ENCODE measurements at regions not wholly inside any gene's neighbourhood (a gene's known extent, or its start where the extent isn't known, plus 50 kb on each side); places are given as distances from the start of the nearest gene placed in this dataset.

GRCh38 chr12:94813314-94813713, 163.0 kb upstream of the TMCC3 start:
- DNase-seq = no peak

GRCh38 chr12:94812345-94812744, 162.0 kb upstream of the TMCC3 start:
- DNase-seq = no peak

DNA sequence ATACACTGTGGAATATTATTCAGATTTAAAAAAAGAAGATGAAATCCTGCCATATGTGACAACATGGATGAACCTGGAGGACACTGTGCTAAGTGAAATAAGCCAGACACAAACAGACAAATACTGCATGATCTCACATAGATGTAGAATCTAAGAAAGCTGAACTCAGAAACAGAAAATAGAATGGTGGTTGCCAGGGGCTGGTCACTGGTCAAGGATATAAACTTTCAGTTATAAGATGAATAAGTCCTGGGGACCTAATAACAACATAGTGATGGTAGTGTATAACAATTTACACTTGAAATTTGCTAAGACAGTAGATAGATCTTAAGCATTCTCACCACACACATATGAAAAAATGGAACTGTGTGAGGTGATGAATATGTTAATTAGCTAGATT, 161.3 kb upstream of the TMCC3 start:
- DNase-seq = no peak

- no peak for DNase-seq
These were observed 157.6 kb upstream of the TMCC3 start for GRCh38 chr12:94807951-94808350.

GRCh38 chr12:94806617-94807016, 156.3 kb upstream of the TMCC3 start:
- no peak for DNase-seq

GRCh38 chr12:94805749-94806529, 155.6 kb upstream of the TMCC3 start:
- no peak for DNase-seq

DNA sequence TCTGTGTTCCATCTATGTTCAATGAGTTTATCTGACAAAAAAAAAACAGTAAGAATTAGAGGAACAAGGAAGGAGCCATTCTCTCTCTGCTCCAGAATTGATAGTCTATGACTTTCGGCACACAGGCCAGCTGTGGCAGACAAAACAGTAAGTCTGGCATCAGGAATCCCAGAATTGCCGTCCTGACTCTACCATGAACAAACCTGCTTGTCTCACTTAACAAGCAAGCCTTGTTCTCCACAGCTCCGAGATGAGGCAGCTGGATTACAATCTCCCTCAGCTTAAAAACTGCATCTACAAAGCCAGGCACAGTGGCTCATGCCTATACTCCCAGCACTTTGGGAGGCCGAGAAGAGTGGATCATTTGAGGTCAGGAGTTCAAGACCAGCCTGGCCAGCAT, 153.6 kb upstream of the TMCC3 start:
- DNase-seq = no peak

DNA sequence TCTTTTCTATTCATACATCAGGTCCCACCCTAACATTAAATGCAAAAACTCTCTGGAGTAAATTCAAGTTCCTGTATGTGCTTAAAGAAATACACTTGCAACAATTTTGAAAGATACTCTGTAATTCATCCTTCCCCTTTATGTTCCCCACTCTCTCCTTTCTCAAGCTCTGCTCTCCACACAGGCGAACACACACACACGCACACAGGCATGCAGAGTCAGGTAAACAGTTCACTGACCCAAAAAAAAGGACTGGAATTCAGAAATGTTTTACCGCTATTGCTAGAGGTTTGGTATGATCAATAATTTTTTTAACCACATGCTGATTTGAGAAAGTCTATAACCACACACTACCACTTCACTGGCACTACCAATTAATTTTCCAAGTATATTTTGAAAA, 152.4 kb upstream of the TMCC3 start:
- DNase-seq = no peak

GRCh38 chr12:94801745-94802144, 151.4 kb upstream of the TMCC3 start:
- DNase-seq = no peak

DNA sequence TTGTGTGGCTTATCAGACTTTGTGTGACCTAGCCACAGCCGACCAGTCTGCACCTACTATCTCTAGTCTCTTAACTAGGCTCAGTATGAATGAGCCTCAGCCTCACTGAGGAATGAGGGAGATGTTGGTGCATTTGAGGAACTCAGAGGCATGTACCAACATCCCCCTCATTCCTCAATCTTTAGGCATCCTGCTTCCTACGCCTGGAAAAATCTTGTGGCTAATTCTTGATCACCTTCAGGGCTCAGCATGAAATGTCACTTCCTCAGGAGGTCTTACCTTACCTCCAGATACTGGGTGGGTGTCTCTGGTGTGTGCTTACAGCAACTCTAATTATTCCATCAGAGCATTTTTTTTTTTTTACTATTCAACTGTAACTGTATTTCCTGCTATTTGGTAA, 148.8 kb upstream of the TMCC3 start:
- DNase-seq = no peak

DNA sequence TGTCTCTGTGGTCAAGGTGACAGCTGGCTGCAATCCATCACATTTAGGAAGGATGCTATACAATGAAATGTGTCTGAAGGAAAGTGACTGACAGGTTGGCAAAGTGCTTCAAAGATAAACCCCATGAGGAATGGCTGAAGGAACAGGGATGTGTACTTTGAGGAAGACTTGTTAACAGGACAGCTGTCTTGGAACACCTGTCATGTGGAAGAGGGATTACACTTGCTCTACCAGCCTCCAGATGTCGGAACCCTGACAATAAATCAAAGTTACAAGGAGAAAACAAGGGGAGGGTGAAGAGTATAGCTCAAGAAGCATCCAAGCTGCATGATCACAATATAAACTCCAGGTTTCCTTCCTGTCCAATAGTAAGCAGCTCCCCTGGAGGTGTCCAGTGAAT, 147.8 kb upstream of the TMCC3 start:
- no peak for DNase-seq

- no peak for DNase-seq
These were observed 145.2 kb upstream of the TMCC3 start for GRCh38 chr12:94795520-94795919.

DNA sequence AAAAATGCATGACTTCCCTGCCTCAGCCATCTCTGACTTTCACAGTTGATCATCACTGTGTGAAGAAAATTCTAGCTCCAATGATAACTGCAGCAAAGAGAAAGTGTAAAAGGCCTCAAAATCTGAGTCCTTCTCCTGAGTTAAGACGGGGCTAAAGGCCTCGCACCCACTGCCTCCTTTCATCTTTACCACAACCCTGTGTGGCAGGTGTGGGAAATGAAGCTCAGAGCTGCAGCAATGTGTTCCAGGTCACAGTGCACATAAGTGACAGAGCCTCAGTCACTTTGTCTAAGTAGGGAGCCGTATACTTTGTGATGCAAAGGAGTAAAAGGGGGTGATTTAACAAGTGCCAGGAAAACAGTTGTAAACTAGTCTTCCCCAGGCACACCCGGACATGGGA, 144.7 kb upstream of the TMCC3 start:
- no peak for DNase-seq

DNA sequence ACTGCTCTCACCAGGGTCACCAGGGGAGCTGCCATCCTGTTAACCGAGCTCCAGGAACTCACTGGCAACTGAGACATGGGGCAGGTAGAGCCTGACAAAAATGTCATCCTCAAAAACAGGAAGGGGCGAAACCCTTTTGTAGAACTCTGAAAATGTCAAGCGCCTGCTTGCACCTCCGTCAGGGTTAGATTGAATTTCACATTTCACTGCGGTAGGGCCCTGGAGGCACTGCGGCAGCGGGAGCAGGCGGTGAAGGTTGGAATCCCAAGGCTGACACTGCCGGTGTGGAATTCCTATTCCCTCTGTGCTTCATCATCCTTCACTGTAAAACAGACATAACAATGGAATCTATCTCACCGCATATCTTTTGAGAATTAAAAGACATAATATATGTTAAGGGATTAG, 142.8 kb upstream of the TMCC3 start:
- DNase-seq = no peak

- DNase-seq = no peak
These were observed 142.3 kb upstream of the TMCC3 start for GRCh38 chr12:94792693-94793092.

GRCh38 chr12:94791933-94792332, 141.6 kb upstream of the TMCC3 start:
- no peak for DNase-seq

DNA sequence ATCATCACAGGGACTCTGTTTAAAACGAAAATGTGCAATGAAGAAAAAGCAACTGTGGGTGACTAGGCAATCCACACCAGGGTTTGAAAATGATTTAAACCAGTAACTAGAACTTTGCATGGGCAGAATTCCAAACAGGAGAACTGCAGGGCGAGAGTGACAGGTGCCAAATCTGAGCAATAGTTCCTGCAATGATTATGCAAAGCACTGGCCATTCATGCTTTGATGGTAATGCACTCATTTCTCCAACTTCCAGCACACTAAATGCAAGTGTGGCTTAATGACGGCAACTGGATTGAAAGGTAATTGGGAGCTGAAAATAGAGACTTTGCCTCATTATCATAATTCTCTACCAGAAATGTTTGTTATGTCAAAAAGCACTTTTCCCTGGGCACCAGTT, 140.5 kb upstream of the TMCC3 start:
- no peak for DNase-seq

DNA sequence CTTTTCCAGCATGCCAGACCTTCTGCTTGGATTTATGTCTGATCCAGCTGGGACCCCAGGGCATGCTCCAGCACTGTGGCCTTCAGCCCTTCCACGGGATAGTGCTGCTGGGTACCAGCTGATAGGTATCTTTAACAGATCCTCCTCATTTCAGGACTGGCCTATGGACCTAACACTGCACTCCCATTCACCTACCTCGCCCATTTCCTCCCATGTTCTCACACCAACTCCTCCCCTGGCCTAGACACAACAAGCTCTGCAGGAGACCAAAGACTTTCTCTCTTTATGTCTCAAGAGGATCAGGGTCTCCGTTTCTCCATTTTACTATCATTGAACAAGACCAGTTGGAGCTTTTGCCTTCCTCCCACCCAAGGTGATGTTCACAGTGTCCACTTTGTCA, 140.0 kb upstream of the TMCC3 start:
- no peak for DNase-seq

- DNase-seq = no peak
These were observed 139.3 kb upstream of the TMCC3 start for GRCh38 chr12:94789510-94790225.

DNA sequence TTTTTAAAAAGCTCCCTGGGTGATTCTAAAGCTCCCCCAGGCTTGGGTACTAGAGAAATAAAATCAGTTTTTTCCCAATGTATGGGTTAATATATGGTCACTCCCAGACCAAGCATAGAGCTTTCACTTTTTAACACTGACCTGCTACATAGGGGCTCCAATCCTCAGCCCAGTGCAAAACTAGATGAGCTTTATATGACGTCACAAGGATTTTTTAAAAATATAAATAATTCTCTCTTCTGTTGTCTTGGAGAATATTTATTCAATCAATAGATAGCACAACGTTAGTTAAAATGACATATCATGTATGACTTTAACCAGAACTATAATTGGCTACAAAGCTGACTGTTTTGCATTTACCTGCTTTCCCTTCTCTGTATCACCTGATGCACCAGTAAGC, 137.9 kb upstream of the TMCC3 start:
- no peak for DNase-seq

DNA sequence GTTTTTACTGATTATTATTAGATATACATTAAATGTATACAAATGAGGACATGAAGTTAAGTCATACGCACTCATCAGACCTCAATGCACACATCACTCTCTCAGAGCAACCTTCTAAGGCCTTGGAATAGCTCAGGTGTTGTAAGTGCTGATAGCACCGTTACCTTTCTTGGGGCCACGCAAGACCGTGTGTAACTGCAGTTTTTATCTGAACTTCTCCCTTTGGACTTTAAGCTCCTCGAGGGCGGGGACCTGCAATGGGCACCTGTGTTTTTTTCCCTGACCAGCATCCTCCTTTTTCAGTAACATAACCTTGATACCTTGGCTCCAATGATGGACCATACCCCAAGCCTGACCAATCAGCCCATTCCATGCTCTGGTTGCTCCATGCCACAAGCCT, 136.5 kb upstream of the TMCC3 start:
- DNase-seq = no peak

DNA sequence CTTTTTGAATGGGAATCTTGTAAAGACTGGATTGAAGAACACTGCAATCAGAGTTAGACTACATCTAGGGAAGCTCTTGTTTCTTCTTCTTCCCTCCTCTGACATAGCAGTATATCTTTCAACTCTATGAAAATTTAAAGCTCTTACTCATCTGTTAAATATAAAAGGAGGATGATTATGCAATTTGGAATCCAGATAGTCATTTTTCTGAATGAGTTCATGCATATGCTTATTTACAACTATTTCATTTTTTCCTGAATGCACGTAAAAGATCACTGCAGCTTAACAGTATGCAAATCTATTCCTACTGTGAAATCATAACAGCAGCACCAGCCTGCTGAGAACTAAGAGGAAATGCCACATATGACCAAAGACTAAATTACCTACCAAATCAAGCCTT, 133.5 kb upstream of the TMCC3 start:
- DNase-seq = no peak

GRCh38 chr12:94783343-94783742, 133.0 kb upstream of the TMCC3 start:
- DNase-seq = no peak

GRCh38 chr12:94781835-94782234, 131.5 kb upstream of the TMCC3 start:
- DNase-seq = no peak

DNA sequence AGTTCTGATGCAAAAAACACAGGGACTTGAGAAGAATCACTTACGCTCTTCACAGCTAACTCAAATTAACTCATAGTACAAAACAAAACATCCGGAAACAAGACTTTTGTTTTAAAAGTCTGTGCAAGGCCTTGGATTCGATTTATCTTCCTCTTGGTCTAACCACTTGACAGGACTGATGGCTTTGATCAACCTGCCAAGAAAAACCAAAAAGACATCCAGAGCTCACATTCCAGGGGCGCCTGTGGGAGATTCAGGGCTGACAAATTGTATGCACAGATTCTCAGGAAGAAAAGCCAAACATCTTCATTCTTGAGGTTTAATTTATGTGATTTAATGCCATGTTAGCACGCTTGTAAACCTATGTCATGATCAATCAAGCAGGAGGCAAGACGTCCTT, 129.1 kb upstream of the TMCC3 start:
- no peak for DNase-seq

Measured in NCI-H1436 (cell line).